Stimulated activated memory B cell treated with anti-CD40 and anti-IgM and Interleukin-4, amounts not matched to agents 10 μg/mL and 1 μg/mL and 100 μg/mL, for 72 hours (primary cell): ENCODE measurements at regions not wholly inside any gene's neighbourhood (a gene's known extent, or its start where the extent isn't known, plus 50 kb on each side); places are given as distances from the start of the nearest gene placed in this dataset.
"Not testable (repeated sequence)": the region's sequence is repeated elsewhere in the genome, so short reads cannot be mapped to it uniquely, and the experiment has no call there.

Experiments
- ATAC-seq: fragments of 150-1000 bp; cut with Tn5 transposase; 2 replicates; pipeline ENCODE4 v1.10.0; 2021
- H3K27ac Mint-ChIP-seq: one replicate; pipeline ENCODE4 v1.8.0; 2022; ENCODE audit warnings: mild to moderate bottlenecking, mixed read lengths
- H3K27me3 Mint-ChIP-seq: one replicate; pipeline ENCODE4 v1.8.0; 2022; ENCODE audit warnings: mixed read lengths
- H3K36me3 Mint-ChIP-seq: one replicate; pipeline ENCODE4 v1.8.0; 2022; ENCODE audit warnings: mixed read lengths
- H3K4me1 Mint-ChIP-seq: one replicate; pipeline ENCODE4 v1.8.0; 2022; ENCODE audit warnings: mixed read lengths
- H3K4me3 Mint-ChIP-seq: one replicate; pipeline ENCODE4 v1.8.0; 2022; ENCODE audit warnings: mild to moderate bottlenecking, moderate library complexity, mixed read lengths
- H3K9me3 Mint-ChIP-seq: one replicate; pipeline ENCODE4 v1.8.0; 2022; ENCODE audit warnings: mixed read lengths

GRCh38 chr13:62524498-62524897 lies 1108.8 kb upstream of the PCDH20 start:
- Mint-ChIP-seq H3K27me3 (no peaks in the 10 kb centered on the region), H3K27ac (no peak overlapping the region), H3K9me3 (peaks cover 3% of the 10 kb centered on the region), H3K36me3 (no peaks in the 10 kb centered on the region), H3K4me3 (no peak overlapping the region), H3K4me1 (no peaks in the 10 kb centered on the region)
- ATAC-seq = no peak

- H3K27me3 Mint-ChIP-seq = no peaks in the 10 kb centered on the region
- H3K4me3 Mint-ChIP-seq = no peak overlapping the region
- ATAC-seq = no peak
Measured at GRCh38 chr13:62524061-62524460, 1108.4 kb upstream of the PCDH20 start.

GRCh38 chr13:62512194-62513141 lies 1096.8 kb upstream of the PCDH20 start:
- Mint-ChIP-seq H3K4me3 (no peak overlapping the region), H3K4me1 (no peaks in the 10 kb centered on the region), H3K36me3 (no peaks in the 10 kb centered on the region), H3K27me3 (no peaks in the 10 kb centered on the region), H3K9me3 (no peaks in the 10 kb centered on the region), H3K27ac (no peak overlapping the region)
- ATAC-seq = peak; percentile 57

More at GRCh38 chr13:62524061-62524460, 1108.4 kb upstream of the PCDH20 start:
- Mint-ChIP-seq H3K27ac (no peak overlapping the region), H3K4me1 (no peaks in the 10 kb centered on the region), H3K9me3 (peaks cover 3% of the 10 kb centered on the region), H3K36me3 (no peaks in the 10 kb centered on the region)

- ATAC-seq = no peak
- Mint-ChIP-seq H3K4me1 (no peaks in the 10 kb centered on the region), H3K27ac (no peak overlapping the region), H3K27me3 (no peaks in the 10 kb centered on the region), H3K9me3 (no peaks in the 10 kb centered on the region), H3K4me3 (no peak overlapping the region), H3K36me3 (no peaks in the 10 kb centered on the region)
Measured at GRCh38 chr13:62510906-62511655, 1095.4 kb upstream of the PCDH20 start.

GRCh38 chr13:62502588-62502987 lies 1086.9 kb upstream of the PCDH20 start:
- Mint-ChIP-seq H3K27ac (no peak overlapping the region), H3K36me3 (no peaks in the 10 kb centered on the region), H3K27me3 (no peaks in the 10 kb centered on the region), H3K4me1 (no peaks in the 10 kb centered on the region), H3K4me3 (no peak overlapping the region), H3K9me3 (peaks cover 2% of the 10 kb centered on the region)
- ATAC-seq = no peak

- Mint-ChIP-seq H3K9me3 (no peaks in the 10 kb centered on the region), H3K27me3 (no peaks in the 10 kb centered on the region), H3K4me3 (no peak overlapping the region), H3K27ac (no peak overlapping the region), H3K36me3 (no peaks in the 10 kb centered on the region), H3K4me1 (no peaks in the 10 kb centered on the region)
- ATAC-seq = no peak
Measured at GRCh38 chr13:62489731-62490130, 1074.1 kb upstream of the PCDH20 start.

GRCh38 chr13:62483774-62484173 lies 1068.1 kb upstream of the PCDH20 start:
- peaks cover 6% of the 10 kb centered on the region for H3K9me3 Mint-ChIP-seq

GRCh38 chr13:62482351-62482750 lies 1066.7 kb upstream of the PCDH20 start:
- Mint-ChIP-seq H3K9me3 (peaks cover 6% of the 10 kb centered on the region), H3K4me3 (no peak overlapping the region), H3K27ac (no peak overlapping the region), H3K27me3 (no peaks in the 10 kb centered on the region), H3K36me3 (no peaks in the 10 kb centered on the region), H3K4me1 (no peaks in the 10 kb centered on the region)
- ATAC-seq = no peak

More at GRCh38 chr13:62483774-62484173, 1068.1 kb upstream of the PCDH20 start:
- Mint-ChIP-seq H3K4me1 (no peaks in the 10 kb centered on the region), H3K27me3 (no peaks in the 10 kb centered on the region), H3K36me3 (no peaks in the 10 kb centered on the region), H3K4me3 (no peak overlapping the region), H3K27ac (no peak overlapping the region)
- ATAC-seq = no peak

- no peaks in the 10 kb centered on the region for H3K36me3 Mint-ChIP-seq
- peaks cover 3% of the 10 kb centered on the region for H3K9me3 Mint-ChIP-seq
- H3K27ac Mint-ChIP-seq = no peak overlapping the region
- H3K27me3 Mint-ChIP-seq = no peaks in the 10 kb centered on the region
- H3K4me3 Mint-ChIP-seq = no peak overlapping the region
- no peaks in the 10 kb centered on the region for H3K4me1 Mint-ChIP-seq
- no peak for ATAC-seq
Measured at GRCh38 chr13:62473944-62474237, 1058.2 kb upstream of the PCDH20 start.

GRCh38 chr13:62473190-62473943 lies 1057.7 kb upstream of the PCDH20 start:
- ATAC-seq = no peak
- Mint-ChIP-seq H3K36me3 (no peaks in the 10 kb centered on the region), H3K4me1 (no peaks in the 10 kb centered on the region), H3K27ac (no peak overlapping the region), H3K4me3 (no peak overlapping the region), H3K9me3 (peaks cover 3% of the 10 kb centered on the region), H3K27me3 (no peaks in the 10 kb centered on the region)

- no peaks in the 10 kb centered on the region for H3K9me3 Mint-ChIP-seq
- no peaks in the 10 kb centered on the region for H3K27me3 Mint-ChIP-seq
- no peak overlapping the region for H3K27ac Mint-ChIP-seq
- H3K4me1 Mint-ChIP-seq = no peaks in the 10 kb centered on the region
- H3K36me3 Mint-ChIP-seq = no peaks in the 10 kb centered on the region
- no peak for ATAC-seq
- H3K4me3 Mint-ChIP-seq = no peak overlapping the region
Measured at GRCh38 chr13:62453761-62454160, 1038.1 kb upstream of the PCDH20 start.

- no peaks in the 10 kb centered on the region for H3K27me3 Mint-ChIP-seq
- no peaks in the 10 kb centered on the region for H3K9me3 Mint-ChIP-seq
- H3K27ac Mint-ChIP-seq = no peak overlapping the region
- no peak for ATAC-seq
- no peaks in the 10 kb centered on the region for H3K4me1 Mint-ChIP-seq
- no peak overlapping the region for H3K4me3 Mint-ChIP-seq
- H3K36me3 Mint-ChIP-seq = no peaks in the 10 kb centered on the region
Measured at GRCh38 chr13:62450759-62451158, 1035.1 kb upstream of the PCDH20 start.

GRCh38 chr13:62447771-62448382 lies 1032.2 kb upstream of the PCDH20 start:
- H3K4me3 Mint-ChIP-seq, ATAC-seq, H3K36me3 Mint-ChIP-seq: not testable (repeated sequence)

GRCh38 chr13:62444805-62445204 lies 1029.2 kb upstream of the PCDH20 start:
- peaks cover 2% of the 10 kb centered on the region for H3K9me3 Mint-ChIP-seq
- H3K27ac Mint-ChIP-seq = no peak overlapping the region
- H3K27me3 Mint-ChIP-seq = no peaks in the 10 kb centered on the region
- no peak overlapping the region for H3K4me3 Mint-ChIP-seq
- H3K4me1 Mint-ChIP-seq = no peaks in the 10 kb centered on the region
- ATAC-seq = no peak
- H3K36me3 Mint-ChIP-seq = no peaks in the 10 kb centered on the region

More at GRCh38 chr13:62447771-62448382, 1032.2 kb upstream of the PCDH20 start:
- not testable (repeated sequence) for H3K9me3 Mint-ChIP-seq, H3K4me1 Mint-ChIP-seq, H3K27ac Mint-ChIP-seq, H3K27me3 Mint-ChIP-seq

GRCh38 chr13:62434081-62434480 lies 1018.4 kb upstream of the PCDH20 start:
- Mint-ChIP-seq H3K9me3 (no peaks in the 10 kb centered on the region), H3K4me1 (no peaks in the 10 kb centered on the region), H3K27ac (no peak overlapping the region), H3K27me3 (no peaks in the 10 kb centered on the region), H3K4me3 (no peak overlapping the region), H3K36me3 (no peaks in the 10 kb centered on the region)
- ATAC-seq = no peak
